Natural killer cell (primary cell): ENCODE measurements at regions not wholly inside any gene's neighbourhood (a gene's known extent, or its start where the extent isn't known, plus 50 kb on each side); places are given as distances from the start of the nearest gene placed in this dataset.
"Not testable (repeated sequence)": the region's sequence is repeated elsewhere in the genome, so short reads cannot be mapped to it uniquely, and the experiment has no call there.

Experiments
- ATAC-seq, 3 donors: fragments of 150-1000 bp in 2 of 3; fragments of 200-7000 bp in 1 of 3; cut with Tn5 transposase; 1 replicate in 1 of 3; 2 replicates in 2 of 3; pipeline ENCODE4 v1.10.0; 2021; ENCODE audit warnings: mild to moderate bottlenecking in 2 of 3, moderate library complexity in 2 of 3
- DNase-seq, 2 donors: peaks; one replicate each; pipeline versions ENCODE4 v3.0.0 to v3.0.0-alpha.2; 2013 to 2021; ENCODE audit warnings: mixed read lengths in 1 of 2
- H3K27ac ChIP-seq: one replicate; pipeline ENCODE4 v1.5.1; 2013; ENCODE audit warnings: mild to moderate bottlenecking, low read length
- H3K27me3 ChIP-seq: one replicate; pipeline ENCODE4 v1.6.1; 2013; ENCODE audit warnings: low read length; ENCODE audit not compliant: control insufficient read depth, insufficient read depth
- H3K36me3 ChIP-seq: one replicate; pipeline ENCODE4 v1.6.1; 2013; ENCODE audit warnings: low read length; ENCODE audit not compliant: control insufficient read depth, insufficient read depth
- H3K4me1 ChIP-seq: one replicate; pipeline ENCODE4 v1.6.1; 2013; ENCODE audit warnings: low read length; ENCODE audit not compliant: control insufficient read depth, insufficient read depth
- H3K4me3 ChIP-seq: one replicate; pipeline ENCODE4 v1.5.1; 2013; ENCODE audit warnings: low read length
- H3K9me3 ChIP-seq: one replicate; pipeline ENCODE4 v1.6.1; 2013; ENCODE audit warnings: low read length; ENCODE audit not compliant: control insufficient read depth, insufficient read depth
- H3K27ac Mint-ChIP-seq, 2 donors: one replicate each; pipeline ENCODE4 v1.8.0; 2022; ENCODE audit warnings: mild to moderate bottlenecking in 2 of 2, mixed read lengths in 2 of 2, moderate library complexity in 1 of 2
- H3K27me3 Mint-ChIP-seq, 2 donors: one replicate each; pipeline ENCODE4 v1.8.0; 2022; ENCODE audit warnings: low read depth in 2 of 2, mixed read lengths in 2 of 2
- H3K36me3 Mint-ChIP-seq: one replicate; pipeline ENCODE4 v1.8.0; 2022; ENCODE audit warnings: mixed read lengths
- H3K4me1 Mint-ChIP-seq, 2 donors: one replicate each; pipeline ENCODE4 v1.8.0; 2022; ENCODE audit warnings: mixed read lengths in 2 of 2
- H3K4me3 Mint-ChIP-seq: one replicate; pipeline ENCODE4 v1.8.0; 2022; ENCODE audit warnings: mild to moderate bottlenecking, moderate library complexity, mixed read lengths
- H3K9me3 Mint-ChIP-seq, 2 donors: one replicate each; pipeline ENCODE4 v1.8.0; 2022; ENCODE audit warnings: mixed read lengths in 2 of 2
- WGBS: methylation state at CpG from one replicate; pipeline ENCODE4 v1.1.7; 2013; ENCODE audit warnings: missing lambda C conversion rate; ENCODE audit not compliant: insufficient coverage; 5-methylcytosine and 5-hydroxymethylcytosine counted together
- intact Hi-C: fragments of 100-400 bp; cut with micrococcal nuclease; formaldehyde crosslinking; loops from one replicate; pipeline ENCODE4 v1.14.2; 2022
- TF ChIP-seq, protein P1 (sequence below): fragments of 200-600 bp; IDR thresholded peaks from one replicate; pipeline ENCODE4 v1.8.0; 2022; ENCODE audit warnings: antibody characterized with exemption

DNA sequence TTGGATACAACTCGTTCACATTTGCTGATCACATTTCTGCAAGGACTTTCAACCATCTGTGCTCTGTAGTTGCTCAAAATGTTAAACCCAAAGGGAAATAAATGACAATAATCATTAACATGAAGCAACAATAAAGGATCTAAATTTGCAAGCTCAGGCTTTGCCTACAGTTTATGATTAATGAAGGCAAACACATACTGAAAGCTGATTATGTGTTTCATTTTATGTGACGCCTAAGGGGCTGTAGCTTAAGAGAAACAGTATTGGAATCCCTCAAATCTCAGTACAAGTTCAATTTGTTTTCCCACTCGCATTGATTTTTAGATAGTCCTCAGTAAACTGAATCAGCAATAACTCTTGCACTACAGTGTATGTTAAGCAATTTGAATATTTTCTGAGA, 160.3 kb upstream of the FSIP2 start:
- Mint-ChIP-seq H3K9me3 (peaks cover 6 to 10% of the 10 kb centered on the region in 2 donors), H3K4me1 (no peaks in the 10 kb centered on the region), H3K27me3 (no peaks in the 10 kb centered on the region), H3K36me3 (no peaks in the 10 kb centered on the region), H3K27ac (no peak overlapping the region), H3K4me3 (no peak overlapping the region)
- Histone ChIP-seq H3K27me3 (no peaks in the 10 kb centered on the region), H3K4me1 (no peaks in the 10 kb centered on the region), H3K9me3 (peaks cover 6% of the 10 kb centered on the region), H3K4me3 (no peak overlapping the region), H3K36me3 (no peaks in the 10 kb centered on the region), H3K27ac (no peak overlapping the region)
- no peak for DNase-seq
- intact Hi-C loops = no loop called here
- ATAC-seq = no peak
- 92% methylated on average over 3 of the region's 3 CpGs for WGBS
- TF ChIP-seq, protein P1, sequence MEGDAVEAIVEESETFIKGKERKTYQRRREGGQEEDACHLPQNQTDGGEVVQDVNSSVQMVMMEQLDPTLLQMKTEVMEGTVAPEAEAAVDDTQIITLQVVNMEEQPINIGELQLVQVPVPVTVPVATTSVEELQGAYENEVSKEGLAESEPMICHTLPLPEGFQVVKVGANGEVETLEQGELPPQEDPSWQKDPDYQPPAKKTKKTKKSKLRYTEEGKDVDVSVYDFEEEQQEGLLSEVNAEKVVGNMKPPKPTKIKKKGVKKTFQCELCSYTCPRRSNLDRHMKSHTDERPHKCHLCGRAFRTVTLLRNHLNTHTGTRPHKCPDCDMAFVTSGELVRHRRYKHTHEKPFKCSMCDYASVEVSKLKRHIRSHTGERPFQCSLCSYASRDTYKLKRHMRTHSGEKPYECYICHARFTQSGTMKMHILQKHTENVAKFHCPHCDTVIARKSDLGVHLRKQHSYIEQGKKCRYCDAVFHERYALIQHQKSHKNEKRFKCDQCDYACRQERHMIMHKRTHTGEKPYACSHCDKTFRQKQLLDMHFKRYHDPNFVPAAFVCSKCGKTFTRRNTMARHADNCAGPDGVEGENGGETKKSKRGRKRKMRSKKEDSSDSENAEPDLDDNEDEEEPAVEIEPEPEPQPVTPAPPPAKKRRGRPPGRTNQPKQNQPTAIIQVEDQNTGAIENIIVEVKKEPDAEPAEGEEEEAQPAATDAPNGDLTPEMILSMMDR = no peak

DNA sequence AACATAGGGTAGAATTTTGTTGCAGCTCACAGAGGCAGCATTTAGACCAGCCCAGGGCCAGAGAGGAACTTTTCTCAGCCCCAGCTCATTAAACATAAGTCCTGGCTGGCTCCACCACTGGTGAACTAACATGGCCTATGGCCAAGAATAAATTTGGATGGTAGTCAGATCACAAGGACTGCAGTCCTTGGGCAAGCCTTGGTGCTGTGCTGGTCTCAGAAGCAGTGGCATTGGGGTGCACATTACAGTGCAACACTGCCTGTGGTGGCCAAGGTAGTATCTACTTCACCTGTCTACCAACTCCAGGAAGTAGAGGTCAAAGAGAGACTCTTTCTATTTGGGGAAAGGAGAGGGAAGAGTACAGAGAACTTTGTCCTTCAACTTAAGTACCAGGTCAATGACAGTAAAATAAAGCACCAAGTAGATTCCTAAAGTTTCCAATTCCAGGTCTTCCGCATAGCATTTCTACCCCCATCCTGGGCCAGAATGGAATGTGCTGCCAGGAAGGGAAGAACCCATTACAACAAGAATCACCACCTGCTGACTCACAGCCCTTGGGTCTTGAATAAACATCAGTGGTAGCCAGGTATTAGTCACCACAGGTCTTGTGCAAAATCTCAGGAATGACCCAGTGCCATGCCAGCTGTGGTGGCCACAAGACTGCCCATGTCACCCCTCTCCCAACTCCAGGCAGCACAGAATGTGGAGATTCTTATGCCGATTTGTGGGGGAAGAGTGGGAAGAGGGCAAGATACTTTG, 155.4 kb upstream of the FSIP2 start:
- no peaks in the 10 kb centered on the region for H3K4me1 Mint-ChIP-seq
- H3K4me3 ChIP-seq = no peak overlapping the region
- TF ChIP-seq, protein P1 = no peak
- H3K9me3 ChIP-seq = peaks cover 12% of the 10 kb centered on the region
- H3K27ac Mint-ChIP-seq = no peak overlapping the region
- no peaks in the 10 kb centered on the region for H3K36me3 ChIP-seq
- no peak overlapping the region for H3K27ac ChIP-seq
- H3K4me3 Mint-ChIP-seq = no peak overlapping the region
- no peaks in the 10 kb centered on the region for H3K36me3 Mint-ChIP-seq
- DNase-seq = no peak
- no peaks in the 10 kb centered on the region for H3K27me3 Mint-ChIP-seq
- H3K27me3 ChIP-seq = no peaks in the 10 kb centered on the region
- WGBS = 92% methylated on average over 1 of the region's 2 CpGs
- H3K4me1 ChIP-seq = no peaks in the 10 kb centered on the region
- intact Hi-C loops = no loop called here
- ATAC-seq = no peak
- peaks cover 8 to 20% of the 10 kb centered on the region in 2 donors for H3K9me3 Mint-ChIP-seq

DNA sequence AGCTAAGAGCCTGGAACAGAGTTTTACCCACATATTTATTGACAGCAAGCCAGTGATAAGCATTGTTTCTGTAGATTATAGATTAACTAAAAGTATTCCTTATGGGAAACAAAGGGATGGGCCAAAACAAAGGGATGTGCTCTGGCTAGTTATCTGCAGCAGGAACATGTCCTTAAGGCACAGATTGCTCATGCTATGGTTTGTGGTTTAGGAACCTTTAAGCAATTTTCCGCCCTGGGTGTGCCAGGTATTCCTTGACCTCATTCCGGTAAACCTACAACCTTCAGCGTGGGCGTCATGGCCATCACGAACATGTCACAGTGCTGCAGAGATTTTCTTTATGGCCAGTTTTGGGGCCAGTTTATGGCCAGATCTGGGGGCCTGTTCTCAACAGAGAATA, 153.4 kb upstream of the FSIP2 start:
- intact Hi-C loops, H3K36me3 Mint-ChIP-seq, H3K4me3 ChIP-seq, H3K27ac Mint-ChIP-seq, H3K4me1 ChIP-seq, H3K4me3 Mint-ChIP-seq, ATAC-seq, H3K27me3 ChIP-seq, H3K4me1 Mint-ChIP-seq, H3K27me3 Mint-ChIP-seq, DNase-seq, H3K36me3 ChIP-seq, H3K27ac ChIP-seq: not testable (repeated sequence)
- 93% methylated on average over 5 of the region's 5 CpGs for WGBS
- peaks cover 9 to 24% of the 10 kb centered on the region in 2 donors for H3K9me3 Mint-ChIP-seq
- peaks cover 12% of the 10 kb centered on the region for H3K9me3 ChIP-seq

DNA sequence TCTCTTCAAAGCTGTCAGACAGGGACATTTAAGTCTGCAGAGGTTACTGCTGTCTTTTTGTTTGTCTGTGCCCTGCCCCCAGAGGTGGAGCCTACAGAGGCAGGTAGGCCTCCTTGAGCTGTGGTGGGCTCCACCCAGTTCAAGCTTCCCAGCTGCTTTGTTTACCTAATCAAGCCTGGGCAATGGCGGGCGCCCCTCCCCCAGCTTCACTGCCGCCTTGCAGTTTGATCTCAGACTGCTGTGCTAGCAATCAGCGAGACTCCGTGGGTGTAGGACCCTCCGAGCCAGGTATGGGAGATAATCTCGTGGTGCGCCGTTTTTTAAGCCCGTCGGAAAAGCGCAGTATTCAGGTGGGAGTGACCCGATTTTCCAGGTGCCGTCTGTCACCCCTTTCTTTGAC, 147.3 kb upstream of the FSIP2 start:
- Mint-ChIP-seq H3K36me3 (peaks cover 12% of the 10 kb centered on the region), H3K9me3 (peaks cover 11 to 17% of the 10 kb centered on the region in 2 donors)
- H3K36me3 ChIP-seq, H3K27ac ChIP-seq, H3K4me3 ChIP-seq, H3K4me1 ChIP-seq, H3K9me3 ChIP-seq, H3K27me3 ChIP-seq, intact Hi-C loops, H3K27me3 Mint-ChIP-seq, H3K27ac Mint-ChIP-seq, H3K4me1 Mint-ChIP-seq, DNase-seq, H3K4me3 Mint-ChIP-seq, ATAC-seq: not testable (repeated sequence)
- 88% methylated on average over 11 of the region's 14 CpGs for WGBS
